GM23338 (cell line): ENCODE measurements at regions not wholly inside any gene's neighbourhood (a gene's known extent, or its start where the extent isn't known, plus 50 kb on each side); places are given as distances from the start of the nearest gene placed in this dataset.

ENCODE experiments used
- CTCF ChIP-seq, 2 experiments: fragments of 200-600 bp in 1 of 2; sonication (generic) in 1 of 2; conservative IDR thresholded peaks; 2 replicates each; pipeline versions ENCODE4 v1.5.1 to v1.6.1; 2016 to 2017; ENCODE audit warnings: antibody characterized with exemption in 2 of 2, low read depth in 2 of 2, mild to moderate bottlenecking in 2 of 2, moderate library complexity in 1 of 2
- EZH2 ChIP-seq: fragments of 200-600 bp; sonication (generic); IDR thresholded peaks from one replicate; pipeline ENCODE4 v1.8.0; 2017; ENCODE audit warnings: antibody characterized with exemption, mild to moderate bottlenecking, low read depth; ENCODE audit not compliant: unreplicated experiment
- POLR2AphosphoS5 ChIP-seq: IDR thresholded peaks from 2 replicates; pipeline ENCODE4 v1.6.1; 2016; ENCODE audit warnings: antibody characterized with exemption, low read depth
- ZNF331 ChIP-seq: fragments of 250-450 bp; sonication (Bioruptor Pico); IDR thresholded peaks from 2 replicates; pipeline ENCODE4 v1.5.0; 2020; ENCODE audit warnings: low read depth, mild to moderate bottlenecking, moderate library complexity

GRCh38 chr6:99148111-99148510 is 200.4 kb upstream of the FBXL4 start:
- TF ChIP-seq POLR2AphosphoS5 (no peak), CTCF (conservative IDR thresholded peaks at IDR 0.05; ENCODE audit: low read depth in 2 of 2) (no peak), EZH2 (no peak), ZNF331 (CRISPR knock-in tag) (no peak)
